ENCODE measurements at regions not wholly inside any gene's neighbourhood (a gene's known extent, or its start where the extent isn't known, plus 50 kb on each side); places are given as distances from the start of the nearest gene placed in this dataset.

GRCh38 chr22:47393191-47393590, 630.7 kb downstream of the TBC1D22A start:
- TF ChIP-seq POLR2A (IDR thresholded peaks at IDR 0.05) (no peak), CTCF (IDR thresholded peaks at IDR 0.05) (no peak), POLR2AphosphoS5 (IDR thresholded peaks at IDR 0.05) (no peak)
